MM.1S (cell line): ENCODE measurements at regions not wholly inside any gene's neighbourhood (a gene's known extent, or its start where the extent isn't known, plus 50 kb on each side); places are given as distances from the start of the nearest gene placed in this dataset.

ENCODE experiments used
- CTCF ChIP-seq: fragments of 300-600 bp; sonication (generic); IDR thresholded peaks from 2 replicates; pipeline ENCODE4 v1.5.1; 2016; ENCODE audit warnings: antibody characterized with exemption, low read length, mixed read lengths
- EZH2 ChIP-seq: fragments of 300-600 bp; sonication (generic); optimal IDR thresholded peaks from 2 replicates; pipeline ENCODE3; 2017; ENCODE audit warnings: low read depth, mild to moderate bottlenecking, antibody characterized with exemption, low read length, mixed read lengths
- EZH2phosphoT487 ChIP-seq: fragments of 300-600 bp; sonication (generic); IDR thresholded peaks from 2 replicates; pipeline ENCODE4 v1.6.1; 2018; ENCODE audit warnings: antibody characterized with exemption, low read length

GRCh38 chr17:77318021-77318420 lies 177.3 kb downstream of the SEC14L1 start:
- TF ChIP-seq CTCF (no peak), EZH2 (no peak), EZH2phosphoT487 (no peak)
